ENCODE measurements at regions not wholly inside any gene's neighbourhood (a gene's known extent, or its start where the extent isn't known, plus 50 kb on each side); places are given as distances from the start of the nearest gene placed in this dataset.

DNA sequence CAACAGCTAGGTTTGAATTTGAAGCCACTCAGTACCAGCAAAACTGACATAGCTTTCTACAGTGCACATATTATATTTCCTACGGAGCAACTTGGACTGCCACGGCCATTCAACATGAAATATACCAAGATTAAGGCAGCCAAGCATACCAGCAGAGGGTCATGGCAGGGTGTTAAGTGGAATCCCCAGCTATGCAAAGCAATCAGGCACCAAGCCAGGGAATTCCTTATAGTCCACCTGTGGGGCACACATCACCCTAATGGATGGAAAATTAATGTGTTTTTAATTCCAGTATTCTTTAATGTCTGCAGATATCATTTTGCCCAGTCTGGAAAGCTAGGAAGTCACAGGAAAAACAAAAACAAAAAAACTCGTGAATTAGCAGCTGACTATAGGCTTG lies 1190.3 kb downstream of the EFNB2 start:
- TF ChIP-seq, protein P1, sequence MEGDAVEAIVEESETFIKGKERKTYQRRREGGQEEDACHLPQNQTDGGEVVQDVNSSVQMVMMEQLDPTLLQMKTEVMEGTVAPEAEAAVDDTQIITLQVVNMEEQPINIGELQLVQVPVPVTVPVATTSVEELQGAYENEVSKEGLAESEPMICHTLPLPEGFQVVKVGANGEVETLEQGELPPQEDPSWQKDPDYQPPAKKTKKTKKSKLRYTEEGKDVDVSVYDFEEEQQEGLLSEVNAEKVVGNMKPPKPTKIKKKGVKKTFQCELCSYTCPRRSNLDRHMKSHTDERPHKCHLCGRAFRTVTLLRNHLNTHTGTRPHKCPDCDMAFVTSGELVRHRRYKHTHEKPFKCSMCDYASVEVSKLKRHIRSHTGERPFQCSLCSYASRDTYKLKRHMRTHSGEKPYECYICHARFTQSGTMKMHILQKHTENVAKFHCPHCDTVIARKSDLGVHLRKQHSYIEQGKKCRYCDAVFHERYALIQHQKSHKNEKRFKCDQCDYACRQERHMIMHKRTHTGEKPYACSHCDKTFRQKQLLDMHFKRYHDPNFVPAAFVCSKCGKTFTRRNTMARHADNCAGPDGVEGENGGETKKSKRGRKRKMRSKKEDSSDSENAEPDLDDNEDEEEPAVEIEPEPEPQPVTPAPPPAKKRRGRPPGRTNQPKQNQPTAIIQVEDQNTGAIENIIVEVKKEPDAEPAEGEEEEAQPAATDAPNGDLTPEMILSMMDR (conservative IDR thresholded peaks at IDR 0.05; ENCODE audit: low read length), result no peak
- no peak for TF ChIP-seq EZH2phosphoT487 (IDR thresholded peaks at IDR 0.05; ENCODE audit: borderline replicate concordance, low read depth, low read length)

Measured in OCI-LY7 (cell line).